ENCODE measurements at regions not wholly inside any gene's neighbourhood (a gene's known extent, or its start where the extent isn't known, plus 50 kb on each side); places are given as distances from the start of the nearest gene placed in this dataset.

- TF ChIP-seq CTCF (IDR thresholded peaks at IDR 0.05) (no peak), REST (IDR thresholded peaks at IDR 0.05; ENCODE audit: insufficient read depth in 1 of 2, low read depth in 2 of 2, low read length in 1 of 2) (no peak), POLR2AphosphoS5 (IDR thresholded peaks at IDR 0.05; ENCODE audit: low read depth, low read length) (no peak), SIN3A (IDR thresholded peaks at IDR 0.05; ENCODE audit: borderline replicate concordance, insufficient read depth, low read depth, low read length) (no peak), TCF7L2 (IDR thresholded peaks at IDR 0.05; ENCODE audit: low read depth, low read length) (no peak)
These were observed 1198.5 kb upstream of the SORCS1 start for GRCh38 chr10:108362961-108363360.

Measured in Panc1 (cell line).